Ramos (cell line): ENCODE measurements at regions not wholly inside any gene's neighbourhood (a gene's known extent, or its start where the extent isn't known, plus 50 kb on each side); places are given as distances from the start of the nearest gene placed in this dataset.
"Not testable (repeated sequence)": the region's sequence is repeated elsewhere in the genome, so short reads cannot be mapped to it uniquely, and the experiment has no call there.

ENCODE experiments used
- in situ Hi-C: fragments of 300-500 bp; cut with MboI; formaldehyde crosslinking; loops from one replicate; pipeline ENCODE4 v1.14.3; 2022; ENCODE audit warnings: low sequenced_read_pairs; ENCODE audit not compliant: unreplicated experiment

- in situ Hi-C loops: no loop called here
These were observed 644.2 kb downstream of the FAM181B start for GRCh38 chr11:82089426-82089825.

GRCh38 chr11:82085493-82085892 is 648.2 kb downstream of the FAM181B start:
- in situ Hi-C loops: no loop called here

- in situ Hi-C loops: no loop called here
These were observed 650.7 kb downstream of the FAM181B start for GRCh38 chr11:82082976-82083375.

DNA sequence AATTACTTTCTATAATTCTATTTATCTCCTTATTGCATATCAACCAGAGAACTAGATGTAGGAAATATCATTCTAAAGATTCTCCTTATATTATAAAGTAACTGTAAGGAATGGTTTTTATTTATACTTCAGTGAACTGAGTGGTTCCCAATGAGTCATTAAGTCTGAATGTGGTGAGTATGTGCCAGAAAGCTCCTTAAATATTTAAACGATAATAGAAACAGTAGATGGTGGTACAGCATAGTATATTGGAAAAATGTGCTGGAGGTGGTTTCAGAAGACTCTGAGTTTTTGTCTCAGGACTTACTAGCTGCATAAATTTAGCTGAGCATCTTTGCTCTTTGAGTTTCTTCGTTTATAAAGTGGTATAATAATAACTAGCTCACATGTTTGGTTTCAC is 653.5 kb downstream of the FAM181B start:
- in situ Hi-C loops: no loop called here

GRCh38 chr11:82076126-82076525 is 657.5 kb downstream of the FAM181B start:
- in situ Hi-C loops: no loop called here

GRCh38 chr11:82059505-82059904 is 674.2 kb downstream of the FAM181B start:
- in situ Hi-C loops: no loop called here

DNA sequence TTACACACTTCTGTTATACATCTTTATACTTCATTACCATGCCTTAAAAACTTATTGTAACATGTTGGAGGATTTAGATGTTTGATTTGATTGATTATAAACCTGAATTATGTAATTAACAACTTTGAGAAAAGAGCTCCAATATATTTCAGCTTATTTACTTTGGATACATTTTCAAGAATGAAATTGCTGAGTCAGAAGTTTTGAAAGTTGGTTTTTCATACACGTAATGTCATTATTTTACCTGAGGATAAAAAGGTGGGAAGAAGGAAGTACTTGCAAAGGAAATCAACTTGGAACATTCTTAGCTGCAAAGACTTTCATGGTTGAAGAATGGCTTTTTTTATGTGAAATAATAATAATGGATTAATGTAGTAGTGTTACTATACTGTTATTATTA is 677.2 kb downstream of the FAM181B start:
- in situ Hi-C loops: no loop called here

GRCh38 chr11:82049199-82049598 is 684.5 kb downstream of the FAM181B start:
- in situ Hi-C loops: no loop called here

DNA sequence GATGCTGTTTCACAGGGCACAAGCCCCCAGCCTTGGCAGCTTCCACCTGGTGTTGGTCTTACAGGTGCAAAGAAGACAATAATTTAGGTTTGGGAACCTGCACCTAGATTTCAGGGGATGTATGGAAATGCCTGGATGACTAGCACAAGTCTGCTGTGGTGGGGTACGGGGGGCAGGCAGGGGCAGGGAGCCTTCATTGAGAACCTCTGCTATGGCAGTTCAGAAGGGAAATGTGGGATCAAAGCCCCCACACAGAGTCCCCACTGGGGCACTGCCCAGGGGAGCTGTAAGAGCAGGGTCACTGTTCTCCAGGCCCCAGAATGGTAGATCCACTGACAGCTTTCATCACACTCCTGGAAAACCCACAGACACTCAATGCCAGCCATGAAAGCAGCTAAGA is 686.5 kb downstream of the FAM181B start:
- in situ Hi-C loops: no loop called here

GRCh38 chr11:82046778-82047177 is 686.9 kb downstream of the FAM181B start:
- in situ Hi-C loops: no loop called here

DNA sequence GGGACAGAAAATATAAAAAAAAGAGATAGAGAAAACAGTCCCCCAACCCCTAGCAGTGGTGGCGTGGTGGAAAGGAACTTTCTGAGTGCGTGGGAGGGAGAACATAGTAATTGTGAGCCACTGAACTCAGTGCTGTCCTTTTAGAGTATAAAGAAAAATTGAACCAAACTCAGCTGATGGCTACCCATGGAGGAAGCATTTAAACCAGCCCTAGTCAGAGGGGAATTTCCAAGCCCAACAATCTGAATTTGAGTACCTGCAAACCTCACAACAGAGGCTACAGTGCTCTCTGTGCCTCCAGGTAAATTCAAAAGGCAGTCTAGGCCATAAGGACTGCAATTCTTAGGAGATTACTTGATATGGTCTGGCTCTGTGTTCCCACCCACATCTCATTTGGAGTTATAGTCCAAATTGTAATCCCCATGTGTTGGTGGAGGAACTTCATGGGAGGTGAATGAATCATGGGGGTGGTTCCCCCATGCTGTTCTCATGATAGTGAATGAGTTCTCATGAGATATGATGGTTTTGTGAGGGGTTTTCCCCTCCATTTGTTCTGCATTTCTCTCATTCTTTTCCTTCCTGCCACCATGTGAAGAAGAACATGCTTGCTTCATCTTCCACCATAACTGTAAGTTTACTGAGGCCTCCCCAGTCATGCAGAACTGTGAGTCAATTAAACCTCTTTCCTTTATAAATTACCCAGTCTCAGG is 687.8 kb downstream of the FAM181B start:
- in situ Hi-C loops: no loop called here

DNA sequence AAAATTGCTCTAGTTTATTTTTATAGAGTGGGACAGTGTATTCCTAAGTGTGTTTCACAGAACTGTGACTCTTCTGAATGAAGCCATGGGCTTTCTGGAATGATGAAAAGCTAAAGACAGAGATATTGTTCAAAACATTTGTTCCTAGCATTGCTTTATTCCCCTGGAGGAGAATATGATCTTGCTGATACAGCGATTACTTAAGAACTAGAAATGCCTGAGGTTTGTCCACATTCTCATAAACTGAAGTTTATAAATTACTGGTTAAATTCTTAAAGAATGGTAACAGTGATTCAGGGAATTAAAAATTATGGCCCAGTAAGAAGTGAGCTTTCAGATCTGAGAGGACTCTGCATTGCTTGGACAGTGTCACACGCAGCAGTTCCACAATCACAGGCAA is 690.3 kb downstream of the FAM181B start:
- in situ Hi-C loops: no loop called here

- in situ Hi-C loops: no loop called here
These were observed 691.9 kb downstream of the FAM181B start for GRCh38 chr11:82041764-82042163.

DNA sequence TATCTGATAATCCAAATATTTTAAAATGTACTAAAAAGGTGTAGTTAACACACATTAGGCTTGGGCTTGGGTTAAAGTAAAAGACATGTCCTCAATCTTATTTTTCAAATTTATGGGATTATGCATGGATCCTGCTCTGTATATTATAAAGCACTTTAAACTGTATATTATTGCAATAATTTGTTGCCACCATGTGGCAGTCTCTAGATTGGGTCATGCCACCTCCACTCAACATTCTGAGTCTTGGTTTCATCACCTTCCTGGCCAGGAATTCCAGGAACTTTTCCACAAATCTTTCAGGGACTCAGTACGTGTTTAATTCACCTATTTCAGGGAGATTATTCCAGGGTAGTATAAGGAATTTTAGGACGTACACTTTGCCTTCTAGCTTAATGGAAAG is 695.5 kb downstream of the FAM181B start:
- in situ Hi-C loops: no loop called here

DNA sequence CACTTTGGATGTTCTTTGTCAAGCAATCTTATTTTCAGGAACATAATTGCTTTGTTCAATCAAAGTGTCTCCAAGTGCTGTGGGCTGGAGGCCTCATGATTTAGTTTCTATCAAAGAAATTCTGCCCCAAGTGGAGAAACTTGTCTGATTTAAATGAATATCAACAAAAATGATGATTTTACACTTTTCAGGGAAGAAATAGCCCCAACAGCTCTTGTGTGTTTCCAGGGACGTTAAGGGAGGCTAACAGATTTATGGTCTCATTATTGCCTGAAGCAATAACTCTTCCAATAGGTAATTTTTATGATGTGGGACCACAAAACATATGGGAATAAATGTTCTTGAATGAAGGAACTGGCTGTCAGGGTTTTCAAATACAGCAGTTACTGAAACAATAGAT is 699.1 kb downstream of the FAM181B start:
- in situ Hi-C loops: no loop called here

DNA sequence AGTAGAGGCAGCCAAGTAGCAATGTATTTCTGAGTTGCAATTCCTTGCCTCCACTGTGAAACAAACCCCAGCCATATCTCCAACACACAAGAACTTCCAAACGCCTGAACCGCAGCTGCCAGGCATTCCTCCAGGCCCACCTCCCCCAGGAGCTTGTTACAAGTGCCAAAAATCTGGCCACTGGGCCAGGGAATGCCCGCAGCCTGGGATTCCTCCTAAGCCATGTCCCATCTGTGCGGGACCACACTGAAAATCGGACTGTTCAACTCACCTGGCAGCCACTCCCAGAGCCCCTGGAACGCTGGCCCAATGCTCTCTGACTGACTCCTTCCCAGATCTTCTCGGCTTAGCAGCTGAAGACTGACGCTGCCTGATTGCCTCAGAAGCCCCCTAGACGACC is 706.3 kb downstream of the FAM181B start:
- in situ Hi-C loops: not testable (repeated sequence)

- in situ Hi-C loops: no loop called here
These were observed 708.9 kb downstream of the FAM181B start for GRCh38 chr11:82024760-82025159.

DNA sequence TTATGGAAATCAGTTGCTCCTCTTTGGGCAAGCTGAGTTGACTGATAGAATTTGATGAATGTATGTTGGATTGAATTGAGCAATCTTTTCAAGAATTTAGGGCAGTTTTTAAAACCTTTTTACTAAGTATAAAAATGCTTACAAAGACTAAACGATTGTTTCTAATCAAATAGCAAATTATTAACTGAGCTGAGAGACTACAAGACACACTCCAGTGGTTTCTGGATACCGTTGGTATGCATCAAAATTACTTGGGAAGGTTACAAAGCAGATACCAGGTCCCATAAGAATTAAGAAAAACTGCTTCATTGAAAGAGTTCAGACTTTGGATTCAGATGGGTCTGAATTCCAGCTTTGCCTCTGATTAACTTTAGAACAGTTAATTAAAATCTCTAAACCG is 721.4 kb downstream of the FAM181B start:
- in situ Hi-C loops: no loop called here

DNA sequence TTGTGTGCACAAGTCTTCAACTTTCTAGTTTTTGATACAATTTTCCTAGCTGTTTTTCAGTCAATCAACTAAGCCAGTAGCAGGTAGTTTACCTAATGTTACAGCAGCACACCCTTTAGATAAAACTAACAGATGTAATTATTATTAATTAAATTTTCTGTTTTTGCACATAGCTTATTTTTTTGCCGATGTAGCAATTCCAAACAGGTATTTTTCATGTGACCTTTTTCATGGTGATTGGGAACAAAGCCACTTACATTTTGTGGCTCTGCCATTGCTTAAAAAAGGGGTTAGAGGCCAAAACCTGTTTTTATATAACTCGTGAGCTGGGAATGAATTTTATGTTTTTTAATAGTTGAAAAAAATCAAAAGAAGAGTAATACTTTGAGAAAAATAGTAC is 724.5 kb downstream of the FAM181B start:
- in situ Hi-C loops: no loop called here

DNA sequence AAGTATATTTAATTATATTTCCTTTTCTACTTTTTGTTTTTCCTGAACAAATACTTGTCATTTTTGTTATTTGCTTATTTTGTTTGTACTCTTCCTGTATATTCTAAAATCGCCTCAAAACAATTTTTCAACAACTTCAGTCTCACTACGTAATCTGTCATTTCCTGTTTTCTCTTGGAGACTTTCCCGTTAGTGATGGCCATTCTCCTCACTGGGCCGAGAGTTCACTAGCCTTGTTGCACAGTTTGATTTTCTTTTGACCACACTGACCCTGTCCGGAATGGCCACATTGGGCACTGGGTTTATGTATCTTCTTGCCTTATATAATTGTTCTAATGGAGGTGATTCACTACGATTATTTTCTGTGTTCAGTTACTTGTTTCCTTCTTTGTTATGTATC is 726.1 kb downstream of the FAM181B start:
- in situ Hi-C loops: no loop called here

- in situ Hi-C loops: no loop called here
These were observed 729.0 kb downstream of the FAM181B start for GRCh38 chr11:82004537-82005213.
